ENCODE measurements at regions not wholly inside any gene's neighbourhood (a gene's known extent, or its start where the extent isn't known, plus 50 kb on each side); places are given as distances from the start of the nearest gene placed in this dataset.

- TF ChIP-seq CTCF (IDR thresholded peaks at IDR 0.05; ENCODE audit: borderline replicate concordance, extremely low read depth, low read length, poor library complexity, severe bottlenecking) (no peak), EZH2 (IDR thresholded peaks at IDR 0.05; ENCODE audit: borderline replicate concordance, low read depth, low read length, severe bottlenecking) (no peak)
Observed at GRCh38 chr4:53941331-53941730, 123.1 kb downstream of the CHIC2 start.
